Inflammatory macrophage treated with lipopolysaccharide for 1 hour (primary cell): ENCODE measurements at regions not wholly inside any gene's neighbourhood (a gene's known extent, or its start where the extent isn't known, plus 50 kb on each side); places are given as distances from the start of the nearest gene placed in this dataset.

Source experiments
- DNase-seq, 2 donors: peaks; one replicate each; pipeline ENCODE4 v3.0.0-alpha.2; 2020 to 2022

DNA sequence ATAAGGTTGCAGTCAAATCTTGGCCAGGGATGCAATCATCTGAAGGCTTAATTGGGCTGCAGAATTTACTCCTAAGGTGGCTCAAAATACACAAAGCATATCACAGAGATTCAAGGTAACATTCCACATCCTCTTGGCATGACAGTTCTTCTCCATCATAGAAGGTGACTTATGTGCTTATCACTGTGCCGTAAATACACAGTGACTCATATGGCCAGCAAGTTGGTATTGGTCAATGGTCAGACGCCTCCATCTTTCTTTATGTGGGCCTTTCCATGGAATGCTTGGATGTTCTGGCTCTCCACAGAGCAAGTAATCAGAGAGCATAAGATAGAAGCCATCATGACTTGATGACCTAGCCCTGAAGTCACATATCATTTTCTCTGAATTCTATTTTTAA lies 168.8 kb upstream of the ST8SIA2 start:
- DNase-seq, result no peak

DNA sequence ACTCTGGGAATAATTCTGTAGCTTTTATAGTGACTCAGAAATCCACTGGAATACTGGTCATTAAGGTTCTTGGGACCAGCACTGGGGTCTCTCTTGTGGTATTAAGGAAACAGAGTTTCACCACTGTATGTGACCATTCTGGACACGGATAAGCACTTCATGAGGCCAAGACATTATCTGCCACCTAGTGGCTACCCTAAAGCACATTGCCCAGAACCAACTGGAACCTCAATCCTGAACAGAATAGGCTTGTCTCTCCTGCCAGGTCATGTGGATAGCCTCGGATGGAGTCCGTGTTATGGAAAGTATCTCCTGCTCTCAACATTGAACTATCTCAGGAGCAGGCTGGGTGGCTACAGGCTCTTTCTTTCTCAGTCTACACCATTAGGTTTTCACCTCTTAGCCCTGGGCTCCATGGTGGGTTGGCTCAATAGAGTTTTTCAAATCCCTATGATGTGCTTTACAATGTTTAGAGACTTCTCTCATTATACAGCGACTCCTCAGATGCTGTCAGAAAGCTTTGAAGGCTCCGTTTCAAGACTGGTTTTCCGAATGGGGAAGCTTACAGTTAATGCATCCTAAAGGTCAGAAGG lies 167.6 kb upstream of the ST8SIA2 start:
- peak; percentile 7 to 12 for DNase-seq

DNA sequence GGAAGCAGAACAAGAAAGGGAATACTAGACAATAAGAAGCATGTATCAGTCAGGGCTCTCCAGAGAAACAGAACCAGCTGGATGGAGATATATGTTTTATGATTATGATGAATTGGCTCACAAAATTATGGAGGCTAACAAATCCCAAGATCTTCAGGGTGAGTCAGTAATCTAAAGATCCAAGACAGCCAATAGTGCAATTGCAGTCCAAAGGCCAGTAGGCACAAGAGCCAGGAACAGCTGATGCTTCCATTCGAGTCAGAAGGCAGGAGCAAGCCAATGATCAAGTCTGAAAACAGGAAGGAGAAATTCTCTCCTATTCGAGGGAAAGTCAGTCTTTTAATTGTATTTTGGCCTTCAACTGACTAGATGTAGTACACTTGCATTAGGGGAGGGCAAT lies 164.9 kb upstream of the ST8SIA2 start:
- no peak for DNase-seq

DNA sequence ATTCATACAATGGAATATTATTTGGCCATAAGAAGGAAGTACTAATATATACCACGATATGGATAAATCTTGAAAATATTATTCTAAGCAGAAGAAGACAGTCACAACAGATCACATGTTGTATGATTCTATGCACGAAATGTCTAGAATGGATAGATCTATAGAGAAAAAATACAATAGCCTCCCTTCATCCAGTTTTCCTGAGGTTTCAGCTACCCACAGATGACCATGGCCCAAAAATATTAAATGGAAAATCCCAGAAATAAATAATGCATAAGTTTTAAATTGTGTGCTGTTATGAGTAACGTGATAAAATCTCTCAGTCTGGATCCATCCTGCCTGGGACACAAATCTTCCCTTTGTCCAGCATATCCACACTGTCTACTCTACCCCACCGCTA lies 162.2 kb upstream of the ST8SIA2 start:
- no peak for DNase-seq

DNA sequence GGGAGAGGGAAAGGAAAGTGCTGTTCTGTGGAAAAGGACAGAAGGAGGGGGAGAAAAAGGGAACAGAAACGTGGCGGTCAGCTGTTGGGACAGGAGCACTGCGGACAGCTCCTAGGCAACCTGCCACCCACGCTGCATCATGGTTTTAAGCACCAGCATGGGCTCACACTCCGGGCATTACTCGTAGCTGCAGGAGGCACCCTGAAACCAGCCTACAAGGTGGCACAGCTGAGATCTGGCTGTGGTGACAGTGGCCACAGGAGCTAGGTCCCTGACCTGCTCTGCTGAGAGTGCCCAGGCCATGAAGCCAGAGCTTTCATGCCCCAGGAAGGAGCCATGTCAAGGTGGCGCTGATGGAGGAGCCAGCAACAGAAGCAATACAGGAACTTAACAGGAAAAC lies 161.4 kb upstream of the ST8SIA2 start:
- DNase-seq, result no peak

DNA sequence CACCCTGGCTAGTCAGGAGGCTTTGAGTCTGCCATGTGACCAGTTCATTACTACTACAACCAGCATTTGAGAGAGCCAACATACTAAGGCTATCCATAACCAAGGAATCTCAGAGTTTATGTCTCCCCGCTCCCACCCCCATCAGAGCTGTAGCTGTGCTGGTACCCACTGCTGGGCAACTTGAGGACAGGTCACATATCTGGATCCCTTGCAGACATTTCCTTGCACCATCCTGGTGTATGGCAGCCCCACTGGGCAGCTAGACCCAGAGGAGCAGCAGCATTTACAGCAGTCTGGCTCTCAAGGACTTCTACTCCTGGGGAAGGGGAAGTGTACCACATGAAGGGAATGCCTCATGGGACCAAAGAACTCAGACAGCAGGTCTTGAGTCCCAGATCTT lies 160.8 kb upstream of the ST8SIA2 start:
- DNase-seq, result no peak

DNA sequence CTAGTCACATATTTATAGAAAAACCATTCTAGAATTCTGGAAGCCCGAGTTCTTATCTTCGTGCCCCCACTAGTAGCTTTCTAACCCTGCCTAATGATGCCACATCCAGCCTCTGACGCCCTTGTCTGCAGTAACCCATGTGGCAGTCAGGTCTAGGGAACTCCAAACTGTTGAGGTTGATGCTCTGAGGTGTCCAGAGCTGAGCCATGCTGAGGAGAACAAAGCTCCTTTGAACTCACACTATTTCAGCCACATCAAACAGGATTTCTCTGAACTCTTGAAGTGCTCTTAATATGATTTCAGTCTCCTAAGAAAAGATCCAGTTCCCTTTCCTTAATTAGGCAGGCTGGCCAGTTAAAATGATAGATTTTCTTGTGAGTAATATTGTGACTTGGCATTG lies 150.5 kb upstream of the ST8SIA2 start:
- DNase-seq, result no peak

DNA sequence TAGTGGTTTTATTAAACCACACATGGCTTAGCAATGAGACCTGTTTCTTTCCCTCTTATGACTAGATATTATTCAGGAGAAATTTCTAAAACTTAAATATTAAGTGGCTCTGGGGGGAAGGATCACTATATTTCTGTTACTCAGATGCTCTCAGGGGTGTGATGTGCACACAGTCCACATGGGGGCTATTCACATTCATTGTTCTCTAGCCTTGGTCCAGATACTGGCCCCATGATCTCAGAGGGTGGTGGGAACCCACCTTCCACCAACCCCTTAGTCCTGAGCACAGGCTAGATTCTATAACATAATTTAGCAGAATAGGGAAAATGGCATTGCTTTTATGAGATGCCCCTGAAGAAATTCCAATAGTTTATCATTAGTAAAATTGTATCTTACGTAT lies 149.0 kb upstream of the ST8SIA2 start:
- DNase-seq, result no peak

DNA sequence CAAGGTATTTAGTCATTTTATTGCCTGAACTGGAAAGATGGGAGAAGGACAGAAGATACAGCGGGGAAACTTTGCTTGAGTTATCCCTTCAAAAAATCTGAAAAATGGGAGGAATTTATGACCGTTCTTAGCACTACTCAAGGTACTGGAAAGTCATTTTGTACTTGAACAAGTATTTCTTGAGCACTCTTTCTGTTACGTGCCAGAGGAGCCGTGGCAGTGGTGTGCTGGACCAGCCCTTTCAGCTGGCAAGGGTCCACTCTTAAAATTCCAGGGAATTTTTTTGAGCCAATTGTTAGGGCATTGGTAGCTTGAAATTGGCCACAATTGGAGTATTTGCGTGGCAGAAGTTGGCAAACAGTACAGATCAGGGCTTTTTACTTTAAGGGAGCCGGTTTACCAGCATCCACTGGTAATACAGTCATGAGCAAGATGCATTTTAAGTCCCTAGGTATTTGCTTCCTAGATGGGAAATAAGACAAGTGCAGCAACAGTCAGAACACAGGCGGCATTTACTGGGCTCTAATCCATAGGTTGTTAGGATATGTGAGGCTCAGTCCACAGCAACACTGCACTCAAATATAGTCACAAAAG lies 145.9 kb upstream of the ST8SIA2 start:
- no peak for DNase-seq

DNA sequence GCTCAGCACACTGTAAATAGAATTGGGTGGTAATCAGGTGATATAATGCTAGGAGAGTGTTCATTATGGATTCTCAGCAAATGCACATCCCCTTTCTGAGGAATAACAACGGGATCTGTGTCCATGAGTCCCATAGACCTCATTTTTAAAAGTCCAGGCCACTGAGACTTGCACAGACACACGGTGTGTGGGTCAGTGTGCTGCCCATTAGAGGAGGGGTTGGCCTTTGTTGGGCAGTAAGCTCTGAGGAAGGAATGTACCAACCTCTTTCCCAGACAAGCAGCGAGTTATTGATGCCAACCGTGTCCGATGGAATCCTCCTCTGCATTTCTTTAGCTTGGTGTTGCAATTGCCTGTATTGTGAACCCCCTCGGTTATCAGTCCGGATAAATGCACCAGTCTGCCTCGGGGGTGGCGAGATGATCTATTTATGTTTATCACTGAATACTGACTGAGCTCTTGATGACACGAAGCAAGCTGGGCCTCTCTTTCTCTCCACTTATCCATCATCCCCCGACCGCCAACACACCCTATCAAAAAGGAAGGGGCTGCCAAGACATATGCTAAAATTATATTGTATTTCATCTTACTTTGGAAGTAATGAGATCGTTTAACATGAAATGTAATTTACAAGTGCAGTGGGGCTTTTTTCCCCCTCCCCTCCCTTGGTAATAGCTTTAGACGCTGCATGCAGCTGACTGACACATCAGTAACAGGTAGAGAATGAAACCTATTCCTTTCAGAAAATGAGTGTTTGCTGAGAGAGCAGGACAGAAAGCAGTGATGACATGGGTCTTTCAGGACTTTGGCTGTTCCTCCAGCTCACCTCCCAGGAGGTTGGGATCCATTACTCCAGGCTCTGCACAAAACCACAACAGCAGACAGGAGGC lies 126.6 kb upstream of the ST8SIA2 start:
- DNase-seq, result no peak

DNA sequence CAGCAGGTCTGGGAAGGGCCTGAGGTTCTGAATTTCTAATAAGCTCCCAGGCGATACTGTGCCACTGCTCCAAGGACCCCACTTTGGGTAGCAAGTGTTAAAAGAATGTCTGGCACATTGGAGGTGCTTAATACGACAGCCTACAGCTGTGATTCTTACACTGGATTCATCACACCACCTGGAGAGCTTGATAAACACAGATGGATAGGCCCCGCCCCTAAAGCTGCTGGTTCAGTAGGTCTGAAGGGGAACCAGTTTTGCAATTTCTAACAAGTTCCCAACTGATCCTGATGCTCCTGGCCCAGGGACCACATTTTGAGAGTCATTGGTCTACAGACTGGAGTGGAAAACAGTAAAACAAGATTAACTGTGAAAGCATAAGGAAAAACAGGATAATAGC lies 124.8 kb upstream of the ST8SIA2 start:
- DNase-seq, result no peak

DNA sequence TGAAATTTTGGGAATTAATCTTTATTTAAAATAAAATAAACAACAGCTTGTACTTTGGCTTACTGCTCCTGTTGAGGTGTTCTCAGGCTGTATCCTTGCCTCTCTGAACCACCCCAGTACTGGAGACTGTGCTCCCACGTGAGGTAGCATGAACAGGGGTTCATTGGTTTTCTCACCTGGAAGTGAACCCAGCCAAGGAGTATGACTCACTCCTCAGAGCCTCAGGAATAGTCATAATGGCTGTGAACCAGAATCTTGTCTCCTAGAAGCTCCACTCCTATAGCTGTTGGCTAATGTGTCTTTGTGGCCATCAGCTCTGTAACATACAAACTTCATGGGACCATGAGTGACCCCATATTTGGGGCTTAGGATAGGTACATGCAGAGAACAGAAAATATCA lies 122.5 kb upstream of the ST8SIA2 start:
- DNase-seq, result no peak

DNA sequence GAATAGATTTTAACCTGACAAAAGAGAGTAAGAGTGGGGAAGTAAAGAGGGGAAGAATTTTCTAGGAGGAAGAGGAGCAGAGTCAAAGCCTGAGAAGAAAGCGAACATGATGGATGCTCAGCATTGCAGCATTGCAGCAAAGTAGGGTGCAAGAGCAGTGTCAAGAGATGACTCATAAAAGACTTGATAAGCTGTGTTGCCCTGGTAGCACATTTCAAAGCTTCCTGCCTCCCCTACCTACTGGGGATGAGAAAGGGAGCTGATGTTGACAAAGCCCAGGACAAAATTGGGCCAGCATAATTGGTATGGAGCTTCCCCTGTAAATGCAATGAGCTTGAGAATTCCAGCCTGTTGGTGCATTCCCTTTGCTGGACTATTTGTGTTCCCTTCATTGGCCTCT lies 121.6 kb upstream of the ST8SIA2 start:
- no peak for DNase-seq

DNA sequence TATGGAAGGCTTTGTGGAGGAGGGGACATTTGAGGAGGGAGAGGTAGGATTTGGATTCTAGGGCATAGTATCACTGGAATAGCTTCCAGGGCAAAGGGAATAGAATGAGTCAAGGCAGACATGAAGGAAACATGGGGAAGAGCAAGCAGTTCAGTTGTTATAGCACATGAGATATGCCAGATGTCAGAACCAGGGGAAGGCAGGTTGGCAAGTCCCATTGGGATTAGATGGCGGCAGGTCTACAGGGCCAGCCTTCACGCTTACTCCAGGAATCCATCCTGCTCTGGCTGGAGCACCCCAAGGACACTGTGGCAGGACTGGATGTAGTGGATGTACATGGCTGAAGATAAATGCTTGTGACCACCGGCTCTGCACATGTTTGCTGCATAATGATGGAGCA lies 120.4 kb upstream of the ST8SIA2 start:
- DNase-seq, result no peak

DNA sequence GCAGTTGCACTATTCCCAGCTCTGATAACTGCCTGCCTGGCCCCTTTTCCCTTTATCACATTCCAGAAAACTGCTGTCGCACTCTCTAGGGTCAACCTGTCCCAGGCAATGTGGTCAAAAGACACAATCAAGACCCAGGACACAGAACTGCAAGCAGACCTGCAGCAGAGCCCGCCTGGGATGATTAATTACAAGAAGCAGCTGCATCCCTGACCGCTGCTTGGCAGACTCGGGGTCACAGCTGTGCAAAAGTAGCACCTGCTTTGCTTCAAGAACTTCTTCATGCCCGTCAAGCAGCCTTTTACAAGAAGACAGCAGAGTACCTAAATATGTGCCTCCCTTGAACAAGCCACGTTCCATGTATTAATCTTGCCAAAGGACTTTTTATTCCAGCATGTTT lies 120.0 kb upstream of the ST8SIA2 start:
- DNase-seq, result no peak

DNA sequence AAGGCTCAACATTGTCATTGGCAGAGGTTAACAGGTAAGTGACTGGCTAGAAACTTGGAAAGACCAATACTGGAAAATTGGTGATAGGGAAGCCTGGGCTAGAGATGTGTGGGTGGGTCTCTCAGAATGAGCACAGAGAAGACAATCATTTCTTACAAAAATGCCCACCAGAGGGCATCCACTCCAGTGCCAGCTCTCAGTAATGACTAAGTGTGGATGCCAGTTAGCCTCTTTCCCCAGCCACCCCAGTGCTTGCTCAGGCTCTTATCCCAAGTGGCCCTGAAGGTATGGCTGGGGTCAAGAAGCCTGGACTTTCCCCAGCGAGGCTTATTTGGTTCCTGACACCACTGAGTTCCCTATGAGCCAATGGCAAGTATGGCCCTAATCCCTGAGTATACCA lies 115.9 kb upstream of the ST8SIA2 start:
- peak; percentile 56 to 60 for DNase-seq

DNA sequence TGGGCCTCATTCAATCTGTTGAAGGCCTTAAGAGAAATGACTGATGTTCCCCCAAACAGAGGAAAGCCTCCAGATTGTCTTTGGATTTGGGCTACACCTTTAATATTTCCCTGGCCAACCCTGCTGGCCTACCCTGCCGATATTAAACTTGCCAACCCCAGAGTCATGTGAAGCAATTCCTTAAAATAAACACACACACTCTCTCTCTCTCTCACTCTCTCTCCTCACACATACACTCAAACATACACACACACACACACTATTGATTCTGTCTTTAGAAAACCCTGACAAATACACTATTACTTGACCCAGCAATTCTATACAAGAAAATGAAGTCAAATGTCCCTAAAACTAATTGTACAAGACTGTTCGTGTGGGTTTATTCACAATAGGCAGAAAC lies 109.9 kb upstream of the ST8SIA2 start:
- no peak for DNase-seq

DNA sequence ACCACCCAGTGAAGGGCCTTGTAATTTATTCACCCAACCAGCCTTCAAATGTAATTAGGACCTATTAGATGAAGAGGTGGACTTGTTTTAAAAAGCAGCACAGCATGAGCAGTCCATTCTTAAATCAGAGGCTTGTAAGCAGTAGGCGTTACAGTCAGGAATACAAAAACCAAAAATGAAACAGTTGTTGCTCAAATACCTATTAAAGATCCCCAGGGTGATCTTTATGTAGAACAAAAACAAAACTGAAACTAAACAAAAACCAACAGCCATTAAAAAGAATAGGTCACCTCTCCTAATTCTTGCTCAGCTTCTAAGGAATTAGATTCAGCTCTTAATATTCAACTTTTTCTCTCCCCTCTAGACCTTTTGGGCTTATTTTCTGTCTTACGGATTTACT lies 104.9 kb upstream of the ST8SIA2 start:
- DNase-seq, result no peak

DNA sequence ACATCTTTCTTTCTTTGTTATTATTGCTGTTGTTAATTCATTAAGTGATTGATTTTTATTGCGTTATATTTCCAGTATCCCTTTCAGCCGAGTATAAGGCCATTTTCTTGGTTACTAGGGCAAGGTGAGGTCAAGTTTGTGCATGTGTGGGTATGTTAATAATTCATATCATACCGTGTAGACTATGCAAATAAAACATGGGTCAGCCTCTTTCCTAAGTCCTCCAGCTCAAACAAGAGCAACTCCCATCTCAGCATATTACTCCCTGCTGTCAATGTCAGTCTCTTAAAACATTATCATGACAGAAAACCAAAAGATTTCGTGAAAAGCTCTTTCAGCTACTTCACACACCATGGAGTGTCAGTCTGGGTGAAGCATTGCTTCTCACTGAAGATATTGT lies 103.9 kb upstream of the ST8SIA2 start:
- no peak for DNase-seq

DNA sequence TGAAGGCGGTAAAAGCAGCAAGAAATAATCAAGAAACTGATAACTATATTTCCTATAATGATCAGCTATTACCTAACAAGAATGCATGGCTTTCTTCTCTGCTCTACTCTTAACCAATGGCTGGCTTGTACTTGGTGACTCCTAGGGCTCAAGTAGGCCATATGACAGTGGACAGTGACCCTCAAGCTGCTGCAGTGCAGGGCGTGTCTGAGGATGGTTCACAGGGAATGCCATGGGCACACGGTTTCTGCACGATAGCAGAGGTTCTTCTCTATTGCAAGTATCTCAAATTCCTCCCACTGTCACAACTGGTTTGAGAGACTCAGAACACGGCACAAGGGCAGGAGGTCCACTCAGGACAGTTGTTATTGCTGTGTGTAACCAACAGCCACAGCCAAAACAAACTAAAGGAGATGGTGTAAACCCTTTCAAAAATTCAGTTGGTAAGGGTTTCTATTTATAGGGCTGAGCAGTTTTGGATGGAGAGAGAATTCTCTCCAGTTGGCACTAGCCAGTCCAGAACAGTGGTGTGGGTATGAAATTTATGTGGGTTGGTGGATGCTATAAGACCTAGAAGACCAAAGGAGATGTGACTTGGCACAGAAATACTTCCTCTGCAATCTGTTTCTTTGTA lies 103.2 kb upstream of the ST8SIA2 start:
- DNase-seq, result no peak

DNA sequence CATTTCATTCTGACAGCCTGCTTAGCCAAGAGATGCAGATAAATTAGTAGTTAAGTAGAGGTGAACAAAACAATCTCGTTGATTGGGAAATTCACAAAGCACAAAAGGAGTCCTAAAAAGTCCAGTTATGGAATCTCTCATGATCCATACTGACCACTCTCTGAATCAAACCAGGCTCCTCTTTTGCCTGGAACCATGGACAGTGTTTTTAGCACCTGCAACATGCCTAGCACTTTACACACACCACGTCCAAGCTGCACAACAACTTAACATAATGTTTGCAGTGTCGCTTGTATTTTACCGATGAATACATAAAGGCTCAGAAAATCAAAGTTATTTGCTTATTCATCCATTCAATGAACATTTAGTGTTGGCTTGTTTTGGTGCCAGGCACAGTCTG lies 101.8 kb upstream of the ST8SIA2 start:
- no peak for DNase-seq

DNA sequence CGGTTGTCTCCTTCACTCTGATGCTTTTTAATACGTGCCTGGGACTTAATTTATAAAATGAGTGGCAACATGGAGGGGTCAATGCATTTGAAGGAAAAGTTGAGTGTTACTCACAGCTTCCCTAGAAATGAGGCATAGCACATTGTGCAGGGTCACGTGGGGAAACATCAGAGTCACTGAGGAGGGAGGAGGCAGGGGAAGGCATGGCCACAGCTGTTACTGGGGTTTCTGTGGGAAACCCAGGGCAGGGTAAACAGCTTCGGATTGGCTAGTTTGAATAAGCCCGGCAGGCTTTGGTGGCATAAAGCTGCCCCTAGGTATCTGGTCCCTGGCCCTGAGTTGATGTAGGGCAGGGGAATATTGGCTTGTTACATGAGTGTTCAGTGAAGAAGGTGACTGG lies 98.9 kb upstream of the ST8SIA2 start:
- no peak for DNase-seq

DNA sequence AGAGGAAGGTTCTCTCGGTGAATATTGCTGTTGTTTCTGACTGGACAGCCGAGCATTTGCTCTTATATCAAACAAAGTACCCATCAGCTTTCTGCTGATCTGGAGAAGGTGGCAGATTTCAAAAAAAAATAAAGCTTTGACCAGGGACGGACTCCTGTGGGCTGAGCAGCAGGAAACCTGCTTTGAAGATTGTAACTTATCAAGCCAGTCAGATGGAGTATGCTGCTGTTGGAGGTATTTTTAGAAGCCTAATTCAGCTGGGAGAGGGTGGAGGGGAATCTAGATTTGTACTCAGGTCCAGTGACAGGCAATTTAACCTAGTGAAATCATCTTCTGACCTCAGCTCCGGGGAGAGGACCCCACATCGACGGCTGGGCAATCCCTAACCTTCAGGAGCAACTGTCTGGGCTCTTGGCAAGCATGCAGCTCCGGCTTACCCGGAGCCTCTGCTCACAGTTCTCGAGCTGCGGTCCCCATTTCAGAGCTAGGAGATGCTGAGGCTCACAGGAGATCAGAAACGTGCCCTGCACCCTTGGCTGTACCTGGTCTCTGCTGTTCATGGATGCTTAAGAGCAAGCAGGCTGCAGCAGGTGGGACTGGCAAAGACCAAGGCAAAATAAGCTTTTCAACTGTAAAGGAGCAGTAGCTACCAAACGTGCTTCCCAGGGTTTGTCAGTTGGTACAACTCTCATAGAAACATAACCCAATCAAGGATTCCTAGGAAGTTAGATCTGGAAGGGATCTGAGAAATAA lies 89.3 kb upstream of the ST8SIA2 start:
- DNase-seq, result no peak
